ENCODE measurements at regions not wholly inside any gene's neighbourhood (a gene's known extent, or its start where the extent isn't known, plus 50 kb on each side); places are given as distances from the start of the nearest gene placed in this dataset.

GRCh38 chr6:126148853-126149252 is 162.5 kb downstream of the TRMT11 start:
- DNase-seq (ENCODE audit: low read depth), result no peak

DNA sequence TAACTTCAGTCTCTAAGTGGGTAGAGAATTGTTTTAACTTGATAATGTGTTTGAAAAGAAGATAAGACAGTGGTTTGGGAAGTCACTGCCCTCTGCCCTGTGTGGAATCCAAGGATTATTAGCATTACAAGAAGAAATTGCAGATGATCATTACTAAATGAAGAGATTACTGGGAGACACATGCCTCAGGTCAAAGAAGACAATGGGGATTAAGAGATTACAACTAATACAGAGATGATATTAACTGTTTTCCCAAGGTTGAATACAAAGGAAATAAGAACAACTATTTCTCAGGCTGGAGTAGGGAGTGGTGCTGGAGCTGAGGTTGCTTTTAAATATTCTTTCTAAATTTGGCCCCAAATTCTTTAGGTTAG is 166.0 kb downstream of the TRMT11 start:
- no peak for DNase-seq (ENCODE audit: low read depth)

- no peak for DNase-seq (ENCODE audit: low read depth)
Measured at GRCh38 chr6:126153661-126154060, 167.3 kb downstream of the TRMT11 start.

DNA sequence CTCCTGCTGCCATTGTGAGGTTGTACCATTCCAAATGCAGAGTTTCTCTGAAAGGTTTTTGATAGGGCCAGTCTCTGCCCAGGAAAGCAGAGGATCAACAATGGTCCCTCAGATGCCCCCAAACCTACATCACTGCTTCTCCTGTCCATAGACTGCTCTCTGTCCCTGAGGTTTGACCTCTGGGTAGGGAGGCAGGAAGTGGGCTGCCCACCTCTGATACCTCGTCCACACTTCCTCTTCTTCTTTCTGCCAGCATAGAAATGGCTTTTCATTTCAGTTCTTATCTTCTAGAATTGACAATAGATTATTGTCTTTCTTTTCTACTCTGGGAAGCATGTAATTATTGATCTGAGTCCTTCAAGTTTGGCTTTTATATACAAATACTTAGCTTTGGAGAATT is 170.6 kb downstream of the TRMT11 start:
- no peak for DNase-seq (ENCODE audit: low read depth)

DNA sequence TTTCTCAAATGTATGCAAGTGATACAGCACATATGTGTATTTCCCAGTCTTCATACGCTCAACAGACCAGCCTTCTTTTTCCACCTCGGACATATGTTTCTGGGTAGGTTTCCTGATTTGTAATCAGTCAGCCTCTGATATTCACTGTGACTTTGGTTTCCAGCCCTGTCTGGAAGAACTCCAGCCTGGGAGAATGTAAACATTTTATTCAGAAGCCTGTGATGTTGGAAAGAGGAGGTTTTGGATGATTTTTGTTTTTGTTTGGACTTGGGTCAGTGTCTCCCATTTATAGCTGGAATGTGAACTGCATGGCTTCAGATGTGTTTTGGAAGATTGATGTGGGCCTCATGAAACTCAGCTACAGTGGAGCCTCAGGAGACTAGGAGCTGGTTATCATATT is 172.2 kb upstream of the CENPW start:
- no peak for DNase-seq (ENCODE audit: low read depth)

GRCh38 chr6:126170433-126170832 is 169.5 kb upstream of the CENPW start:
- no peak for DNase-seq (ENCODE audit: low read depth)

- DNase-seq (ENCODE audit: low read depth), result no peak
Measured at GRCh38 chr6:126170978-126171382, 168.9 kb upstream of the CENPW start.

DNA sequence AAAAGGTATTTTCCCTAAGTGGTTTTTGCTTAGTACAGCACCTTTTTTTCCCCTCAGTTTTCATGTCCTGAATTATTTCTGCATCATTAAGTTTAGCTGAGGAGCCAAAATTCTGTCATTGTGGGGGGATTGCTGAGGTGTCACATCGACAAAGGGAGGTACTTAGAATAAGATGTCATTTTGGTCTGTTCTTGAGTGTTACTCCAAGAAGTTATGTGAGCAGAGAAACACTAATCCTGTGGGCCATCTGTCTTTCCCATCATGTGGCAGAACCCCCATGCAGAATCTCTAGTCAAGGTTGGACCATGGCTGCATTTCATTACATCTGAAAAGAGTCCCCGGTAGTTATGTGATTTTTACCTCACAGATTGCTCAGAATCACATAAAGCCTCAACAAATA is 167.8 kb upstream of the CENPW start:
- no peak for DNase-seq (ENCODE audit: low read depth)

- DNase-seq (ENCODE audit: low read depth), result no peak
Measured at GRCh38 chr6:126173265-126173664, 166.7 kb upstream of the CENPW start.

DNA sequence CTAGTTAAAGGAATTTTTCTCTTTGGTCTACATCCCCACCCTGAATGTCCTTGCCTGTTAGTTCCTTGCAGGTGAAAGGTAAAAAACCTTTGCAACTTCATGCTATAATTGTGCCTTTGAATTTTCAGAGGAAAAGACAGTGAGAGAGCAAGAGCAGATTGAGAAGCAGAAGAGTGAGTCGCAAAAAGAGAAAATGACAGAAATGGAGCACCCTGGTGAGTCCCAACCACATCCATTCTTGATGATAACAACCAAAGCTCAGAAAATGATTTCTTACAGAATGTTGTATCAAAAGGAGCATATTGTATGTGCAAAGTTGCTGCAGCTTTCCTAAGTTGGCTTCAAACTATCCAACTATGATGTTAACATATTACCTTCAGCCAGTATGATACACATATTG is 165.2 kb upstream of the CENPW start:
- DNase-seq (ENCODE audit: low read depth), result no peak

GRCh38 chr6:126175251-126175650 is 164.7 kb upstream of the CENPW start:
- DNase-seq (ENCODE audit: low read depth), result no peak

DNA sequence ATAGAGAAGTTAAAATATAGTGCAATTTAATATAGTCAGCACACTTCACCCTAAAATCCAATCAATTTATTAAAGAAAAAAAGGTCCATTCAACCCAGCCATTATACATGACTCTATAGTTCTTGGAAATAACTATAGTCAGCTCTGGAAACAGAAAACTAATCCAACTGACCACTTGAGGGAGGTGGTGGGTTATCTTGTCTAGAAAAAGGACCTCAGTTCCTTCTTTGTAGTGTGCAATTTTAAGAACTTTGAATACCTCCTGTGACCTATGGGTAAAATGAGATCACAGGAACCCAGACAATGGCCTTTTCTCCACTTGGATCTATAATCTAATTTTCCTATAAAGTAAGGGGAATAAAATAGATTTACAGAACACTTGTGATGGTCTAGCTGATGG is 163.6 kb upstream of the CENPW start:
- no peak for DNase-seq (ENCODE audit: low read depth)

GRCh38 chr6:126180585-126180984 is 159.3 kb upstream of the CENPW start:
- peak; percentile 18 for DNase-seq (ENCODE audit: low read depth)

- DNase-seq (ENCODE audit: low read depth), result no peak
Measured at GRCh38 chr6:126181173-126181741, 158.7 kb upstream of the CENPW start.

GRCh38 chr6:126181890-126182289 is 158.0 kb upstream of the CENPW start:
- DNase-seq (ENCODE audit: low read depth), result no peak

DNA sequence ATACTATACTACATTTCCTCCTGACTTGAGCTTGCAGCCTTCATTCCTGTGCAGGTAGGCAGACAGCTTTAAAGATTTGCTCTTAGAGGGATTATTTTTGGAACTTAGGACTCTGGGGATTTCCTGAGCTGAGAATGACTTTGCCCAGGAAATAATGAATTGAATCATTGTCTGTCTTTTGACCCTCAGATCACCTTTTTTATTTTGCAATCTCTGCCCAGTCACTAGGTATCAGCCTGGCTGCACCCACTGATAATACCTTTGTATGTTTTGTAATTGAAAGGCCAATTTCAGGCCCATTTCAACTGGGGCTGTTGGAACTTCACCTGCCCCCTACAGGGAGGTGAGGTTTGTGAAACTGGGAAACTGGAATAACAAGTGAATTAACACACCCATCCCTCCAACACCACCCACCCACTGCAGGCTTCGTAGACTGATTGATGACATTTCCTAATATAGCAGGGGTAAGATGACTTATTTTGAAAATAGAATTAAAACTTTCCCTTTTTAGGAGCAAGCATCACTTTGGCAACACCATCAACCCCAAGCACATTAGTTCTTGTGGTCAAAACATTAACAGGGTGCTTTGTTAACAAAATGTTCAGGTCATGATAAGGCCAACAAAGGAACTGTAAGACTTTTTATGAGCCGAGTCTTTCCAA is 157.1 kb upstream of the CENPW start:
- no peak for DNase-seq (ENCODE audit: low read depth)

DNA sequence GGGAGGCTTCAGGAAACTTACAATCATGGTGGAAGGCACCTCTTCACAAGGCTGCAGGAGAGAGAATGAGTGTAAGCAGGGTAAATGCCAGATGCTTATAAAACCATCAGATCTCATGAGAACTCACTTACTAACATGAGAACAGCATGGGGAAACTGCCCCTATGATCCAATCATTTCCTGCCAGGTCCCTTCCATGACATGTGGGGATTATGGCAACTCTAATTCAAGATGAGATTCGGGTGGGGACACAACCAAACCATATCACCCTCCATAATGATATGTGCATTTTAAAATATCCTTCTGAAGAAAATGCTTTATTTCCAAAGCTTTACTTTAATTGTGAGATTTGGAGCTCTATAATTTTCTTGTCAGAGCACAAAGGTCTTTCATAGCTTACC is 154.1 kb upstream of the CENPW start:
- DNase-seq (ENCODE audit: low read depth), result no peak

- DNase-seq (ENCODE audit: low read depth), result no peak
Measured at GRCh38 chr6:126188279-126188909, 151.5 kb upstream of the CENPW start.

DNA sequence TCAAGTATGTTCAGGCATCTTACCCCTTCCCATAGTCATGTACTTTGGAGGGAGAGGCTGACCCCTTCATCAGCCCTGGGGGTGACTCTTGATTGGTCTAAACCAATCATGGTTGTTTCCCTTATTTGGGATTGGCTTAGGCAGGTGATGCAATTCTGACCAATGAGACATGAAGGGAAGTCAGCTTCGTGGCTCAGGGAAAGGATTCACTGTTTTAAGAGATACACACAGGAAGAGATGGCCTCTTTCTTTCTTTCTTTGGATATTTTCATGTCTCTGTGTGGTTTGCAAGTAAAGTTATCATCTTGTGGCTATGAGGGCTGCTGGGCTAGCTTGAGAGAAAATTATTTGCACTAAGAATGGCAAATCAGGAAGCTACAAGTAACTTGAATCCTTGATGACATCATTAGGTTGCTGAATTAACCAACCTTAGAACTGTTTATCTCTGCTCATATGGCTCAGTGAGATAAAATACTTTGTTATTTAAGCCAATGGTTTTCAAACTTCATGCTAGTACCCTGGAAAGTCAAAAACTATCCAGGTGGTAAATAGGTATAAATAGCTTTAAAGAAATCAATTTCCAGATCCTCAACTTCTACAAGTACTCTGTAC is 144.2 kb upstream of the CENPW start:
- DNase-seq (ENCODE audit: low read depth), result no peak

GRCh38 chr6:126198631-126199030 is 141.3 kb upstream of the CENPW start:
- no peak for DNase-seq (ENCODE audit: low read depth)

- DNase-seq (ENCODE audit: low read depth), result no peak
Measured at GRCh38 chr6:126199466-126199865, 140.4 kb upstream of the CENPW start.

- no peak for DNase-seq (ENCODE audit: low read depth)
Measured at GRCh38 chr6:126202707-126203106, 137.2 kb upstream of the CENPW start.

DNA sequence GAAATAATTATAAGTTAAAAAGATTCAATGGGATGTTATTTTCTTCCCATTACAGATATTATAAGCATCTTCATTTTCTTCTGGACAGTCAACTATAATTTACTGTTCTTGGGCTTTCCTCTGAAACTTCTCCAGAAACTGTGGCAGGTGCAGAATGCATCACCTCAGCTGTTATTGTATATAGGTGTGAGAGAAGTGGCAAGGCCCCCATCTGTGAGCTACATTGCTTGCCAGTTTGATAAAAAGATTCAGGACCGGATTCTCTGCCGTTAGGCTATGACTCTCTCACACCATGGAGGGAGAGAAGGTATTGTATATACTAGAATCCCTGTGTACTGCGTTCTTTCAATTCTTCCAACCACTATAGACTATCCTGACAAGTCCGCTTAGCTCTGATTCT is 135.8 kb upstream of the CENPW start:
- no peak for DNase-seq (ENCODE audit: low read depth)
